Activated naive CD8-positive, alpha-beta T cell treated with anti-CD3 and anti-CD28 coated beads for 36 hours (primary cell): ENCODE measurements at regions not wholly inside any gene's neighbourhood (a gene's known extent, or its start where the extent isn't known, plus 50 kb on each side); places are given as distances from the start of the nearest gene placed in this dataset.

Experiments used
- DNase-seq: peaks from one replicate; pipeline ENCODE4 v3.0.0; 2021
- H3K27ac Mint-ChIP-seq: one replicate; pipeline ENCODE4 v1.8.0; 2022; ENCODE audit warnings: mild to moderate bottlenecking, moderate library complexity, mixed read lengths
- H3K27me3 Mint-ChIP-seq: one replicate; pipeline ENCODE4 v1.8.0; 2022; ENCODE audit warnings: mild to moderate bottlenecking, mixed read lengths
- H3K36me3 Mint-ChIP-seq: one replicate; pipeline ENCODE4 v1.8.0; 2021; ENCODE audit warnings: mild to moderate bottlenecking, mixed read lengths
- H3K4me1 Mint-ChIP-seq: one replicate; pipeline ENCODE4 v1.8.0; 2021; ENCODE audit warnings: mixed read lengths
- H3K4me3 Mint-ChIP-seq: one replicate; pipeline ENCODE4 v1.8.0; 2022; ENCODE audit warnings: mild to moderate bottlenecking, moderate library complexity, mixed read lengths
- H3K9me3 Mint-ChIP-seq: one replicate; pipeline ENCODE4 v1.8.0; 2022; ENCODE audit warnings: mixed read lengths

- no peaks in the 10 kb centered on the region for H3K36me3 Mint-ChIP-seq
- peaks cover 24% of the 10 kb centered on the region for H3K27me3 Mint-ChIP-seq
- no peaks in the 10 kb centered on the region for H3K4me1 Mint-ChIP-seq
- no peak for DNase-seq
- no peaks in the 10 kb centered on the region for H3K9me3 Mint-ChIP-seq
- H3K4me3 Mint-ChIP-seq: no peak overlapping the region
- H3K27ac Mint-ChIP-seq: no peak overlapping the region
These were observed 182.9 kb downstream of the DICER1 start for GRCh38 chr14:94974422-94974821.

- no peak overlapping the region for H3K27ac Mint-ChIP-seq
- H3K36me3 Mint-ChIP-seq: no peaks in the 10 kb centered on the region
- no peak overlapping the region for H3K4me3 Mint-ChIP-seq
- no peaks in the 10 kb centered on the region for H3K9me3 Mint-ChIP-seq
- no peaks in the 10 kb centered on the region for H3K4me1 Mint-ChIP-seq
- DNase-seq: no peak
- H3K27me3 Mint-ChIP-seq: peaks cover 28% of the 10 kb centered on the region
These were observed 185.6 kb downstream of the DICER1 start for GRCh38 chr14:94971750-94972149.

GRCh38 chr14:94970941-94971730 is 186.2 kb downstream of the DICER1 start:
- peaks cover 29% of the 10 kb centered on the region for H3K27me3 Mint-ChIP-seq
- no peaks in the 10 kb centered on the region for H3K9me3 Mint-ChIP-seq
- no peaks in the 10 kb centered on the region for H3K4me1 Mint-ChIP-seq
- no peak overlapping the region for H3K27ac Mint-ChIP-seq
- H3K4me3 Mint-ChIP-seq: no peak overlapping the region
- no peaks in the 10 kb centered on the region for H3K36me3 Mint-ChIP-seq
- DNase-seq: no peak

DNA sequence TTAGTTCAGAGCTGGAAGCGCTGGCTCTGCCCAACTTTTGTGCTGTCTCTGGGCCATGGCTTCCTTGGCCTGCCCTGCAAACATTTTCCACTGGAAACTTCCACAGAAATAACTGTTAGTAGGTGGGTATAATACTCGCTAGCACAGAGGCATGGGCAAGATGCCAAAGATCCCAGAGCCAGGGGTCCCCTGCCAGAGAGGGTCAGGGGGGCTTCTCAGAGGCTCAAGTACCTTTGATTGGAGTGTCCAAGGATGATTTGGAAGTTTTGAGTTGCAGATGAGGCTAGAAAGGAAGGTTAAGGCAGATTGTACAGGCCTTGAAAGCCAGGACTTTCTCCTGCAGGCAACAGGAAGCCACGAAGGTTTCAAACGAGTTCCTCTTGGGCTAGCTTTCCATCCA is 187.6 kb downstream of the DICER1 start:
- Mint-ChIP-seq H3K9me3 (no peaks in the 10 kb centered on the region), H3K36me3 (no peaks in the 10 kb centered on the region), H3K27me3 (peaks cover 36% of the 10 kb centered on the region), H3K27ac (no peak overlapping the region), H3K4me3 (no peak overlapping the region), H3K4me1 (no peaks in the 10 kb centered on the region)
- DNase-seq: no peak

DNA sequence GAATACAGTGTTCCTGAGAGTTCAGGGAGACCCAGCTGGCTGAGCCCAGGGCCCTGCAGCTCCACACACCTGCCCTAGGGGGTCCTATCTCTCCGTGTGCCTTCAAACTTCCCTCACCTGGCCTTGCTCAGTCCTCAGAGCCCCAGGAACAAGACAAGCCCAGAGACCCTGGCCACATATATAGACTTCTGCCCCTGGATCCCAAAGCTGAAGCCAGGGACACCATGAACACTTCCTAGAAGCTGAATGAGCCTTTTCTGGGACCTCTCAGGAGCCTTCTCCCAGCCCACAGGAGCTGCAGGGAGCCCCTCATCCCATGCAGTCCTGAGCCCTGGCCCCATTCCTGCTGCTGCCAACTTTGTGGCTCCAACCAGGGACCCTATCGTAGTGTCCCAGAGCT is 190.5 kb downstream of the DICER1 start:
- Mint-ChIP-seq H3K9me3 (no peaks in the 10 kb centered on the region), H3K36me3 (no peaks in the 10 kb centered on the region), H3K4me3 (no peak overlapping the region), H3K27ac (no peak overlapping the region), H3K4me1 (no peaks in the 10 kb centered on the region), H3K27me3 (peaks cover 23% of the 10 kb centered on the region)
- DNase-seq: no peak

DNA sequence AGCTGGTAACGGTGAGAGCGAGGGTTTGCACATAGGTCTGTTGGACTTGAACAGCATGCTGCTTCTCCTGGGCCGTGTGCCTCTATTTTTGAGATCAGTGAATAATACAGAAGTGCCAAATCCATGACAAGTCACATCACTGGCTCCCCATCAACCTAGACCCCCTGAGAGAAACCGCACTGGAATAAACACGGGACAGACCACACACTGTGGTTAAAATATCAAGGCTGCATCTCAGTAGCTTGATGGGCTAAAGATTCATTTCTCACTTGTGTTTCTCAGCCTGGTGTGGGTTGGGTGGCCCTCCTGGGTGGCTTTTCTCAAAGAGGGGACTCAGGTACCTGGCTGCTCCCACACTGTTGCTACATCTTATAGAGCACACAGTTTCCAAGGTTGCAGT is 191.0 kb downstream of the DICER1 start:
- H3K27ac Mint-ChIP-seq: no peak overlapping the region
- no peak overlapping the region for H3K4me3 Mint-ChIP-seq
- peaks cover 25% of the 10 kb centered on the region for H3K27me3 Mint-ChIP-seq
- no peaks in the 10 kb centered on the region for H3K4me1 Mint-ChIP-seq
- no peak for DNase-seq
- H3K9me3 Mint-ChIP-seq: no peaks in the 10 kb centered on the region
- no peaks in the 10 kb centered on the region for H3K36me3 Mint-ChIP-seq

DNA sequence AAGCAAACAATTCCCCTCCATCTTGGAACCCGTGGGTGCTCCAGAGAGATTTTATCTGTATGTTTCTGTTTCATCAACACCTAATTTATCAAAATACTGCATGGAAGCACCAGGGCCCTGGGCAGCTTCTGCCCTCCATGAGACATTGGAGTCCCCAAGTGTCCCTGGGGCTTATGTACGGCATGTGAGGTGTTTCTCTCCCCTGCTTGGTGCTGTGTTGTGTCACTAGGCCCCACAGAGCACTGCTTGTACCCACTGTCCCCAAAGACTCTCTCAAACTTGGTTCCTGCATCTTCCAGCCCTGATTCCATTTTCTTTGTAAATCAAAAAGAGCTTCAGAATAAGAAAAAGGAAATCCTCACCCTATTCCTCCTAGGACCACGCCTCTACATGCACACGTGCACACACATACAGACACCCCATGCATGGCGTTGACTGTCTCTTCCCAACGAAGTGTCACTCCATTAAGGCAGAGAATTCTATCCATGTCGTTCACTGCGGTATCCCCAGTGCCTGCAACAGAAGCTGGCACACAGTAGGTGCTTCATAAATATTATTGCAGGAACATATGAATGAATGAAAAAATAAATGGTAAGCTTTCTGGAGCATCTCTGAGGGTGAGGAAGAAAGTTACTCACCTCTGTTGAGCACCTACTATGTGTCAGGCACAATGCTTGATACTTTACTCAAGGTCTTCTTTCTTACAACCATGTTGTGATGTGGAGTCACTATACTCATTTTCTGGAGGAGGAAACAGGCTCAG is 191.6 kb downstream of the DICER1 start:
- Mint-ChIP-seq H3K27me3 (peaks cover 23% of the 10 kb centered on the region), H3K4me1 (no peaks in the 10 kb centered on the region), H3K36me3 (no peaks in the 10 kb centered on the region), H3K27ac (no peak overlapping the region), H3K4me3 (no peak overlapping the region), H3K9me3 (no peaks in the 10 kb centered on the region)
- DNase-seq: no peak

DNA sequence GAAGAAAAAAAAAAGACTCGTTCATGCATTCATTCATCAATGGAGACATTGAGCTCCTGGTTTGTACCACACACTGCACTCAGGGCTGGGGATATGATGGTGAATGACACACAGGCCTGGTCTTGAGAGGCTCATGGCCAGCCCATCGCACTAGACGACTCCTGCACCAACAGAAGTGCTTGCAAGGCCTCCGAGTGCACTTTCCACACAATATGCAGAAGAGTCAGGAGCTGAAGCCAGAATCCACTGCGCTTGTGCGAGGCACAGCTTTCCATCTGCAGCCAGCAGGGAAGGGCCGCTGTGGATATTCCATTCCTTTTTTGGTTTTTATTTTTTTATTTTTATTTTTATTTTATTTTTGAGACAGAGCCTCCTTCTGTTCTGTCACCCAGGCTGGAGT is 192.4 kb downstream of the DICER1 start:
- Mint-ChIP-seq H3K9me3 (no peaks in the 10 kb centered on the region), H3K36me3 (no peaks in the 10 kb centered on the region), H3K27ac (no peak overlapping the region), H3K4me1 (no peaks in the 10 kb centered on the region), H3K4me3 (no peak overlapping the region), H3K27me3 (peaks cover 17% of the 10 kb centered on the region)
- DNase-seq: no peak

DNA sequence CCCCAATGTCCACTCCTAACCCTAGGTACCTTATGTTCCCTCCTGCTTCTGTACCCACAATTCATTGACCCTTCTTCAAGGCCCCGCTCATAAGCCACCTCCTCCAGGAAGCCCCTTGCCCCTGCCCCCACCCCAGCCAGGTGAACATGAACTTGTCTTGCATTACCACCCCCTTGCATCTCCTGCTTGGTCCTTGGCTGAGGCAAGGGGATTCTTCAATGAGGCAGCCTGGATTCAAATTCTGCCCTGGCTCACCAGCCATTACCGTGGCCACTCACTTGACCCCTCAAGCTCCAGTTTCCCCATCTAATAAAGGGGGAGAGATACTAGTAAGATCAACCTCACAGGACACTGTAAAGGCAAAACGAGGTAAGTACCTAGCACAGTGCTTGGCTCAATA is 193.1 kb downstream of the DICER1 start:
- H3K9me3 Mint-ChIP-seq: no peaks in the 10 kb centered on the region
- no peak overlapping the region for H3K27ac Mint-ChIP-seq
- H3K4me3 Mint-ChIP-seq: no peak overlapping the region
- H3K36me3 Mint-ChIP-seq: no peaks in the 10 kb centered on the region
- DNase-seq: no peak
- no peaks in the 10 kb centered on the region for H3K4me1 Mint-ChIP-seq
- peaks cover 17% of the 10 kb centered on the region for H3K27me3 Mint-ChIP-seq

GRCh38 chr14:94963051-94963450 is 193.1 kb upstream of the GSC start:
- no peaks in the 10 kb centered on the region for H3K4me1 Mint-ChIP-seq
- no peak overlapping the region for H3K27ac Mint-ChIP-seq
- no peaks in the 10 kb centered on the region for H3K9me3 Mint-ChIP-seq
- DNase-seq: no peak
- no peaks in the 10 kb centered on the region for H3K36me3 Mint-ChIP-seq
- no peak overlapping the region for H3K4me3 Mint-ChIP-seq
- H3K27me3 Mint-ChIP-seq: peaks cover 17% of the 10 kb centered on the region

DNA sequence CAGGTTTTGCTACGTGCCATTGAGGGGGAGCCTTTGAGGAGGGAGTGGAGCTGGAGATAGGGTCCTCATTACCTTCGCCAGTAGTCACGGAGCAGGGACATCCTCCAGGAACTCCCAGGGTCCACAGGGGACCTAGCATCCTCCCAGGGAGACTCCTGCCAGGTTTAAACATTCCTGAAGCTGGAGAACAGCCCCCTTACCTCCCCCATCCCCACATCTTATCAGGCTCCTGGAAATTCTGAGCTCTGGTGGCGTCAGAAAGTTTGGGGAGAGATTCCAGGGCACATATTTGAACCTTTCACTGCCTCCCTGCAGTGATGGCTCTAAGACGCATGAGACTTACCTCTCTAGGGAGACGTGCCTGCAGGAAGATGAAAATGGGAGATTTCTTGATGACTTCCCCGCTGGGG is 192.3 kb upstream of the GSC start:
- no peak overlapping the region for H3K27ac Mint-ChIP-seq
- H3K9me3 Mint-ChIP-seq: no peaks in the 10 kb centered on the region
- H3K27me3 Mint-ChIP-seq: peaks cover 17% of the 10 kb centered on the region
- H3K36me3 Mint-ChIP-seq: no peaks in the 10 kb centered on the region
- H3K4me1 Mint-ChIP-seq: no peaks in the 10 kb centered on the region
- DNase-seq: no peak
- H3K4me3 Mint-ChIP-seq: no peak overlapping the region

DNA sequence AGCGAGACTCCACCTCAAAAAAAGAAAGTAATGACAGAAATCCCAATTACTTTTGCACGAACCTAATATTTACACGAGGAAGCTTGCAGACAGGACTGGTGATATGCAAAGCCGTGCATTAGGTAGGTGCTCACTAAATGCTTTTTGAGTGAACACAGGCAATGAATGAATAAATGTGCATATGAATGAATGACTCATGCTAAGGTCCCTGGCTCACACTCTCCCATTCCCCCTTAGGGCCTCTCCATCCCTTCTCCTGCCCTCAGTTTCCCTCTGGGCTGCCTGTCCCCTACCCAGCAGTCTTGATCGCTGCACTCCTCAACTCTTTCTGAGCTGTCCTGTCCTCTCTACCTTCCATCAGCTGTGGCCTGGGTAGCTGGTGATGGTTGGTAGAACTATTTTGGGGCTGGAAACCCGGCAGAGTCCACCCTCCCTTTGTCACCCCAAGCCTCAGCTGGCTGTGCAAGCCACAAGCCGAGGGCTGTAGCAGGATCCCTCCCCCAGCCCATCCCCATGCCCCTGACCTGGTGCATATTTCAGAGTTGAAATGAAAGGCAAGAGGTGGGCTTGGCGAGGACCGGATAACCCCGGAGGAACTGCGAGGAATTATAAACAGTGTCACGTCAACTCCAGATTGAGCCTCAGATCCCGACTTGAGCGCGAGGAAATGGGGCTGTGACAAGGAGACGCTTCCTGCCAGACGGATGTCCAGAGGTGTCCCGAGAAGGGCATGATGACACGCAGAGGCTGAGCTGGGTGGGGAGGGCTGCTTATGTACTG is 191.7 kb upstream of the GSC start:
- Mint-ChIP-seq H3K27me3 (peaks cover 19% of the 10 kb centered on the region), H3K36me3 (no peaks in the 10 kb centered on the region), H3K4me1 (no peaks in the 10 kb centered on the region), H3K9me3 (no peaks in the 10 kb centered on the region), H3K27ac (no peak overlapping the region), H3K4me3 (no peak overlapping the region)
- DNase-seq: no peak

- DNase-seq: no peak
- H3K4me1 Mint-ChIP-seq: no peaks in the 10 kb centered on the region
- H3K4me3 Mint-ChIP-seq: no peak overlapping the region
These were observed 190.5 kb upstream of the GSC start for GRCh38 chr14:94960285-94961001.

GRCh38 chr14:94953541-94954260 is 183.8 kb upstream of the GSC start:
- Mint-ChIP-seq H3K9me3 (no peaks in the 10 kb centered on the region), H3K36me3 (no peaks in the 10 kb centered on the region), H3K27me3 (peaks cover 13% of the 10 kb centered on the region), H3K4me1 (no peaks in the 10 kb centered on the region), H3K4me3 (no peak overlapping the region), H3K27ac (no peak overlapping the region)
- no peak for DNase-seq

More at GRCh38 chr14:94960285-94961001, 190.5 kb upstream of the GSC start:
- no peaks in the 10 kb centered on the region for H3K36me3 Mint-ChIP-seq
- peaks cover 15% of the 10 kb centered on the region for H3K27me3 Mint-ChIP-seq
- H3K9me3 Mint-ChIP-seq: no peaks in the 10 kb centered on the region
- no peak overlapping the region for H3K27ac Mint-ChIP-seq
